ENCODE measurements at regions not wholly inside any gene's neighbourhood (a gene's known extent, or its start where the extent isn't known, plus 50 kb on each side); places are given as distances from the start of the nearest gene placed in this dataset.

DNA sequence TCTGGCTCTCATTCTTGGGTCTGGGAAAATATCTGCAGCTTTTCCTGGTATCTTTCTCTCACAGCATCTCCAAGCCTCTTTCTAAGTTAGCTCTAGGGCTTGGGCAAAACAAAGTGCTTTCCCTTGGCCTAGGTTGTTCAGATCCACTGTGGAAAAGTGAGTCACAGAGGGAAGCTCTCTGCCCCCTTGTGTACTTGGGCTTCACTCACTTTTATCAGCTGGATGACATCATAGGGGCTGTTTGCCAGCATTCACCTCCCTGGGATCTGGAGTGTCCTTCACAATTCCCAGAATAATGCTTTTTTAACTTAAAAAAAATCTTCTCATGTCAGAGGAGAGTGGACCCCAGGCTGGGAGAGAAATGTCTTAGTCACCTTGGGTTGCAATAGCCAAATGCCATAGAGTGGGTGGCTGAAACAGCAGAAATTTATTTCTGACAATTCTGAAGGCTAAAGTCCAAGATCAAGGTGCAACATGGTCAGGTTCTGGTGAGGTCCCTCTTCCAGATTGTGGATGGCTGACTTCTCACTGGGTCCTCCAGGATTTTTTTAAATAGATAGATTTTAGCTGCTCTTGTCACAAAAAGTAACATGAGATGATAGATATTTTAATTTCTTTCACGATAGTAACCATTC lies 247.8 kb downstream of the SH2D1A start:
- DNase-seq: no peak
- H3K4me3 Mint-ChIP-seq: no peak overlapping the region
- no peak for ATAC-seq
- no peaks in the 10 kb centered on the region for H3K4me1 Mint-ChIP-seq
- H3K27ac Mint-ChIP-seq: no peak overlapping the region
- H3K9me3 Mint-ChIP-seq: peaks cover 0 to 7% of the 10 kb centered on the region in 2 donors
- H3K27me3 Mint-ChIP-seq: no peaks in the 10 kb centered on the region

DNA sequence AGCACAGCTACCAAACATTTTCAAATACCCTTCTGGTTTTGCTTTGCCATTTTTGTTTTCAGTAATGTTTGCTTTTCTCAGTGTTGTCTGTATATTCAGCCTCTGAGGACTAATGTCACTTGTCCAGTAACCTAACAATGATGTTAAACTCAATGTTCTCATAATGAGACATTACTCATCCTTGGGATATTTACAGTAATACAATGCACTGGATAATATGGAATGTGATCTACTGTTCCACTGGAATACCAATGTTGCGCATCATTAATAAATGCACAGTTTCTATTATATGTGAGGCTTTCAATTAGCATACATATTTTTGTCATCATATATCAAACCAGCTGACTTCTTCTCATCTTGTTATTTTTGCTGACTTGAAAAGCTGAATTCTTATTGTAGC lies 259.1 kb downstream of the SH2D1A start:
- ATAC-seq (no peak), DNase-seq (no peak)
- Mint-ChIP-seq H3K27ac (no peak overlapping the region), H3K9me3 (no peaks in the 10 kb centered on the region), H3K4me3 (no peak overlapping the region), H3K27me3 (no peaks in the 10 kb centered on the region), H3K4me1 (no peaks in the 10 kb centered on the region)

DNA sequence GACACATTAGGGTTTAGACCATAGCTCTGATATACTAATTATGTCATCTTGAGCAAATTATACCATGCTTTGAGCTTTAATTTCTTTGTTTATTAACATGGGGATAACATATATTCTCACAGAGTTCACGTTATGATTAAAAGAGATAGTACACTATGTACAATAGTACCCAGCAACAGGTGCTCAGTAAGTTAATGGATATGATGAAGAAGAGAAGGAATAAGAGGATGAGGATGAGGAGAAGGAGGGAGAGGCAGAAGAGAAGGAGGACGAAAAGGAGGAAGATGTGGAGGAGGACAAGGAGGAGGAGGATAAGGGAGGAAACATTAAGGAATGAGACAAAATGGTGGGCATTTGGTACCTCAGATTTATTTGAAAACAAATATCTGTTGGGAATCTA lies 260.4 kb downstream of the SH2D1A start:
- no peak overlapping the region for H3K4me3 Mint-ChIP-seq

DNA sequence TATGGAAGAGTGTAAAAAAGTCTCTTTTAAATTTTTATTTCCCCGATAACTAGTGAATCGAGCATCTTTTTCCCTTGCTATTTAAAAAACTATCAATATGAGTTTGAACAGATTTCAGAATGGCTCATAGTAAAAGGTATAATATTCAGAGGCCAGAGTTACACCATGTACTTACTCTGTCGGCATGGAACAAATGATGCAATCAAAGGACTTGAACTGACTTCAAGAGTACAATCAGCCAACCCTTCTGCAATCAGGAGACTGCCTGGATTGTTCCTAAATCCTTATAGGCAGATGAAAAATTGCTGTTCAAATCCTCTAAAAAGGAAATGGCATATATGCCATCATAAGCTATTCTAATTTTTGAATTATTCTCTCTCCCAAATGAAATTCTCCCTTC lies 273.3 kb downstream of the SH2D1A start:
- Mint-ChIP-seq H3K27ac (no peak overlapping the region), H3K27me3 (no peaks in the 10 kb centered on the region), H3K9me3 (no peaks in the 10 kb centered on the region), H3K4me1 (no peaks in the 10 kb centered on the region), H3K4me3 (no peak overlapping the region)
- no peak for DNase-seq
- no peak for ATAC-seq

More for the DNA sequence above, 260.4 kb downstream of the SH2D1A start:
- ATAC-seq (no peak), DNase-seq (no peak)
- no peak overlapping the region for H3K27ac Mint-ChIP-seq
- no peaks in the 10 kb centered on the region for H3K4me1 Mint-ChIP-seq
- no peaks in the 10 kb centered on the region for H3K9me3 Mint-ChIP-seq
- no peaks in the 10 kb centered on the region for H3K27me3 Mint-ChIP-seq

DNA sequence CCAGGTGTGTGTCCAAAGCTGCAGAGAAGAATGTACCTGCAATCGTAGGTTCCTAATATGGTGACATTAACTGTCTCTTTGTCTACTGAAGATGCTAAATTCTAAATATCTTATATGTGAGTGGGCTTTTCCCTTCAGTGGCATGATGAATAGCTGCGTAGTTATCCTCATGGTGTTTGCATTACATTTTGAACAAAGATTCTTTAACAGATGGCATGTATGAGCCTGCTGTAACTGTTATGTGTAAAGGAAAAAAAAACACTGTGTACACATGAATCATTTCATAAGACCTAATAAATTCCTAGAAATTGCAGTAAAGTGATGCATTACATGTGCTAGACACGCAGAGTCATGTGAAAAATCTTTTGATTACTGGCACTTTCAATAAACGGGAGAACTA lies 288.0 kb downstream of the SH2D1A start:
- H3K4me3 Mint-ChIP-seq: no peak overlapping the region
- no peaks in the 10 kb centered on the region for H3K9me3 Mint-ChIP-seq
- no peak overlapping the region for H3K27ac Mint-ChIP-seq
- H3K4me1 Mint-ChIP-seq: no peaks in the 10 kb centered on the region
- ATAC-seq: no peak
- no peak for DNase-seq
- H3K27me3 Mint-ChIP-seq: no peaks in the 10 kb centered on the region

DNA sequence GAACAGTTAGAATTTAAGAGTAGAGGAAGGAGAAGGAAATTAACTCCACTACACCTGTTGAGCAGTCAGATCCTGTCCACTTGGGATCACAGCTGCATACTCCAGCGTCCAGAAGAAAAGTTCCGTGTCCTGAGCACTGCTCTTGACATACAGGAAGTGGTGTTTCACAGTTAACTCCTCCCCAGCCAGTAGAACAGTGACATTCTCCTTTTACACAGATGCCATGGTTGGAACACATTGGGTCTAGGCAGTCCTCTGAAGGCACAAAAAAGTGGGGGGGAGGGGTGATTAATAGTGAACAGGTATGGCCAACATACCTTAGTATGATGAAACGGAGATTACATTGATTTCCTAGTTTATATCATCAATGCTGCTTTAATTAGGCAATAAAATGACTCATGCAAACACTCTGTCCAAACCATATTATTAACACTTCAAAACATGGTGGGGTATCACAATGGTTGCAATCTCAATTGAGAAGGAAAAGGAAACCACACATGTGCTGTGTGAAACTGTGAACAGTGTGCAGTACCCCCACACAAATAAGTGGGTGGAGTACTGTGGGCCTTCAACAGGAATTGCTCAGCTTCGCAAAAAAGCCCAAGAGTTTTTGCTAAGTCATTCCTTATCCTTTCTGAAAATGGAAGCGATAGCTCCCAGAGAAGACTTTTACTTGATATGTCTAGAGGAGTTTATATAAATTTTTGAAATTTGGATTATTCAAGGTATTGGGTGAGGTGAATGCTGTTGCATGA lies 295.6 kb downstream of the SH2D1A start:
- Mint-ChIP-seq H3K4me3 (no peak overlapping the region), H3K27ac (peak overlapping the region in 1 of 2 donors; percentile 83), H3K27me3 (no peaks in the 10 kb centered on the region), H3K9me3 (no peaks in the 10 kb centered on the region), H3K4me1 (no peaks in the 10 kb centered on the region)
- DNase-seq (no peak), ATAC-seq (peak; percentile 31)

DNA sequence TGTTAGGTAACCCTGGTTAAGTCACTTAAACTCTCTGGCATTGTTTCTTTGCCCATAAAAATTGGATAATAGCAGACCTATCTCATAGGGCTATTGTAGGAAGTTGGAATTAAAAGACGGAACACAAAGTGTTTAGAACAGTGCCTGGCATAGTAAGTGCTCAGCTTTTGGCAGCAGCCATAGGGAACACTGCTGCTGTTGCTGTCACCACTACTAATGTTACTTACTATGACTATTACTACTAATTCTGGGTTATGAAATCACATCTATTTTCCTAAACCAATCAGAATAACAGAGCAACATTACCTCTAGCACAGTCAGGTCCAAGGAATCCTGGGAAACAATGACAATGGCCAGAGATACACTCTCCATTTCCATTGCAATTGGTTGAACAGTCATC lies 300.0 kb downstream of the SH2D1A start:
- Mint-ChIP-seq H3K4me3 (no peak overlapping the region), H3K27ac (no peak overlapping the region), H3K27me3 (no peaks in the 10 kb centered on the region), H3K4me1 (no peaks in the 10 kb centered on the region), H3K9me3 (no peaks in the 10 kb centered on the region)
- DNase-seq: no peak
- ATAC-seq: no peak

DNA sequence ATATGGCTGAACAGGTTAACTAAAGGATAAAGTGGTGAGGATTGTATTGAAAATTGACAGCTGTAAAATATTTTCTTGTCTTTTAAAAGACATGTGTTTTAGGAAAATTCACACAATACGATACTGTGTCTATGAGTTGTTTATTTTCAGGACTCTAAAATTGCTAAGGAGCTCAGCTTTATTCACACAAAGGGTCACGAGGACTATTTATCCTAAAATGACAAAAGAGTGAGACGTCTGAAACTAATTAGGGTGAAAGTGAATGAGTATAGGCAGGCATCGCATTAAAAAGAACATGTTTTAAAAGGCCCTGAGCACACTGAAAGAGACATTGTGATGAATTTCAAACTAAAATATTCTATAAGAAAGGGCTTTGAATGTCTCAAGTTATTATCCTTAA lies 304.7 kb downstream of the SH2D1A start:
- no peaks in the 10 kb centered on the region for H3K27me3 Mint-ChIP-seq
- ATAC-seq (no peak), DNase-seq (no peak)
- H3K9me3 Mint-ChIP-seq: no peaks in the 10 kb centered on the region
- no peak overlapping the region for H3K27ac Mint-ChIP-seq
- H3K4me1 Mint-ChIP-seq: no peaks in the 10 kb centered on the region
- H3K4me3 Mint-ChIP-seq: no peak overlapping the region

DNA sequence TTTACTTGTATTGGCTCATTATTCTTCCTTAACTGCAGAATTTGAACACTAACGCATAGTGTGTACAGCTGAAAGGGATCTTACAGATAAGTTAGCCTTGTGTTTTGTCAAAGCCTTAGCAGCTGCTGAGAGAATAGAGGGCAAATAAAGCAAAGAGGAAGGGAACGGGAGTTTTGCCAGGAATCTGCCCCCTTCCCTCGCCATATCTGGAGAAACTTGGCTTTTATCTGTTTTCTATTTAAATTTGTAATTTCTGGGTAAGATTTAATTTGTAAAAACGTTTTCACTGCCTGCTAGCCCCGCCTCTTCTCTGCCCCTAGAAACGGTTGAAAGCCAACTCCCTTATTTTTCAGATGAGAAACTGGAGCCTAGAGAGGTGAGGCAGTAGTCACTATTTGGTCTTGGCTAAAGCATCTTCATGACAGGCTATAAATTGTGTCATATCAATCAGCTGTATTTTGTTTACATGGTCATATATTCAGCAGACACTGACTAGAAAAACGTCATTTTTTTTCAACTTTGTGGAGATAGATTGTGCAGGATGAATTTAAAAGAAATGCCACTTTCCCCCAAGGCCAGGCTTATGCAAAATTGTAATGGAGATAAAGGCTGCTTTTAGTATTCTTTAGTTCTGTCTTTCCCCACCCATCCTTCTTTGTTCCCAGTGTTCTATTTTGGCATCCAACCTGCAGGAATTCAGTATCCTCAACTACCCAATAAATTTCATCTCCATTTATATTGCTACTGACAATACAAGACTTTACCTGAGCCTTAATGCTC lies 319.4 kb downstream of the SH2D1A start:
- no peak overlapping the region for H3K27ac Mint-ChIP-seq
- ATAC-seq (no peak), DNase-seq (no peak)
- peaks cover 5% of the 10 kb centered on the region for H3K4me1 Mint-ChIP-seq
- H3K27me3 Mint-ChIP-seq: no peaks in the 10 kb centered on the region
- H3K4me3 Mint-ChIP-seq: no peak overlapping the region
- H3K9me3 Mint-ChIP-seq: no peaks in the 10 kb centered on the region

DNA sequence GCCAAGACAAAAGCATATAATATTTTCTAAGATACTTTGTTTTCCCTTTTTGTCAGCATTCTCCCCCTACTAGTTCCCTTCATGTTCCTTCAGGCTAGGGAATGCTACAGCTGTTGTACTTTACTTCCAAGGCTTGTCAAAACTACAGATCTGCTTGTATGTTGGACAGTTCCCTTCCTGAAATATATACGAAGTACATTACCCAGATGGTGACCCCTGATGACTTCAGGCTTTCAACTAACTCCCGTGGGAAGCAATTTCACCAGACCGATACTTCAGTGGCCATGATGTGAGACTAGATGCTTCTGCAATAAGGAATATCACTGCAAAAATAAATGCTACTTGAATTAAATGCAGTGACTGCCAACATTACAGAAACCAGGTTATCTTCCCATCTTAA lies 332.8 kb downstream of the SH2D1A start:
- Mint-ChIP-seq H3K27ac (no peak overlapping the region), H3K27me3 (no peaks in the 10 kb centered on the region), H3K4me3 (no peak overlapping the region), H3K4me1 (no peaks in the 10 kb centered on the region), H3K9me3 (no peaks in the 10 kb centered on the region)
- ATAC-seq: no peak
- DNase-seq: no peak

DNA sequence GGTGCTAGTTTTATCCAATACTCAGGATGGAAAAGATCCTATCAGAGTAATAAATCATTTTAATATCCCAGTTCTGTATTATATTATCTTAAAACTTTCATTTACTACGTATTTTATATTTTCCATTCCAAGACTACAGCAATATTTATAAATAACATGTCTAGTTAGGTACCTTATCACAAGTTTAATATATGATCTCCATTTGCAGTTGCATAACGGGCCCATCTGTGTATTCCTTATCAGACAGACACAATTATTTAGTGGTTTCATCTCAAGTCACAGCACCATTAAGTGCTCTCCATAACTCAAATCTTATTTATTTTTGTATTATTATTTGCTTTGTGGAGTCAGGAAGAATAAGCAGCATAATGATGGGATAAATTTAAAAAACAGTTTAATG lies 333.9 kb downstream of the SH2D1A start:
- H3K4me3 Mint-ChIP-seq: no peak overlapping the region
- peaks cover 6 to 8% of the 10 kb centered on the region in 2 donors for H3K9me3 Mint-ChIP-seq
- no peak for DNase-seq
- no peaks in the 10 kb centered on the region for H3K4me1 Mint-ChIP-seq
- no peaks in the 10 kb centered on the region for H3K27me3 Mint-ChIP-seq
- ATAC-seq: no peak
- no peak overlapping the region for H3K27ac Mint-ChIP-seq

DNA sequence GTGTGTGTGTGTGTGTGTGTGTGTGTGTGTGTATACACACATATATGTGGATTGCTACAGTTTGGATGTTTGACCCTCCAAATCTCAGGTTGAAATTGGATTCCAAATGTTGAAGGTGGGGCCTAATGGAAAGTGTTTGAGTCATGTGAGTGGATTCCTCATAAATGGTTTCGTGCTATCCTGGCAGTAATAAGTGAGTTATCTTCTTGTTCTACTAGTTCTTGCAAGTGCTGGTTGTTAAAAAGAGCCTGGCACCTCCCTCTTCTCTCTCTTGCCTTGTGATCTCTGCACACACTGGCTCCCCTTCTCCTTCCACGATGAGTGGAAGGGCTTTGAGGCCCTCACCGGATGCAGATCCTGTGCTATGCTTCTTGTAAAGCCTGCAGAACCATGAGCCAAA lies 344.1 kb downstream of the SH2D1A start:
- H3K4me3 Mint-ChIP-seq: no peak overlapping the region
- no peaks in the 10 kb centered on the region for H3K4me1 Mint-ChIP-seq
- DNase-seq (no peak), ATAC-seq (no peak)
- no peaks in the 10 kb centered on the region for H3K27me3 Mint-ChIP-seq
- H3K9me3 Mint-ChIP-seq: peaks cover 0 to 10% of the 10 kb centered on the region in 2 donors
- H3K27ac Mint-ChIP-seq: no peak overlapping the region

DNA sequence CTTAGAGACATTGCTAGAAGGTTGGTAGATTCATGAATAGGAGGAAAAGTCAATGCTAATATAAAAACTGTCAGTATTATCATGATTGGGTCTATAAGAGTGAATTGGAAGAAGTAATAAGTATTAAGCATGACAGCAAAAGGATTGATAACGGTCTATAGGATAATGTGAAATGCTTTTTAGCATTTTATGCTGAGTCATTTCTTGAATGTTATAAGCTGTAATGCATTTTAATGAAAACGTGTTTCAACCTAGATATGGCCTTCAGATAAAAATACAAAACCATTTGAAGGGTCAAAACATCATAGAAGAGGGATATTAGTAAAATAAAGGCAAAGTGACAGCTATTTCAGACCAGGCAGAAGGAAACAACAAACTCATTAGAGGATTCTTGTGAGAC lies 353.5 kb downstream of the SH2D1A start:
- no peaks in the 10 kb centered on the region for H3K4me1 Mint-ChIP-seq
- no peak overlapping the region for H3K27ac Mint-ChIP-seq
- DNase-seq (no peak), ATAC-seq (no peak)
- H3K4me3 Mint-ChIP-seq: no peak overlapping the region
- H3K27me3 Mint-ChIP-seq: no peaks in the 10 kb centered on the region
- H3K9me3 Mint-ChIP-seq: no peaks in the 10 kb centered on the region

DNA sequence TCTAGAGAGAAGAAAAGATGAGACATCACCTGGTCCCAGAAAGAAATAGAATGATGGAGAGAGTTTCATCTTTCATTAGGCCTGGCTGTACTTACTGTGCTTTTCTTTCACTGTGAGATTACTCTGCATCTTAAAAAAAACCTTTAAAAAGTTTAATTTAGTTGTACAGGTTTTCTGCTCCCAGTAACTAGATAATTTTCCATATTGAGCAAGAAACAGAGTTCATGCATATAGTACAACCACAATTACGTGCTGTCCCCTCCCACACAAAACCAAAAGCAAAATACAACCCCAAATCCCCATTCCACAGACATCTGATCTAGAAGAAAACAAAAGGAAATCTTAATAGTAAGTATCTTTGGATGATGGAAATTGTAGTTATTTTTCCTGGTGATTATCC lies 371.2 kb downstream of the SH2D1A start:
- Mint-ChIP-seq H3K4me3 (no peak overlapping the region), H3K4me1 (peaks cover 14% of the 10 kb centered on the region), H3K9me3 (no peaks in the 10 kb centered on the region), H3K27me3 (no peaks in the 10 kb centered on the region), H3K27ac (no peak overlapping the region)
- ATAC-seq (no peak), DNase-seq (no peak)

DNA sequence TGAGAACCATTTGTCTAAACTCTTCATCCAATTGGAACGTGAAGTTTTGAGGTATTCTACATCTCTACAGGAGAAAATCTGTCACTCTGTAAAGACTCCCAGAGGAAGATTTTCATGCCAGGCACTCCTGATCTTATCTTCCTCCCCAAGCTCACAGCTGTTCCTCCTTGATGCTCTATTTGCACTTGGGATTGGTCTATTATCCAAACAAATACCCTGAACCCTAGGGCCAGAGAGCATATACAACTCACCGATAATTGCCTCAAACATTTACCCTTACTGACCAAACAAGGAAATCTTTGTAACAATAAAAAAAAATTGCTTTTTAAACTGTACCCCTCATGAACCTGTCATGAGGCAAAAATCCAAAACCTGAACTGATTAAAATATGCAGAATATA lies 372.7 kb downstream of the SH2D1A start:
- H3K27me3 Mint-ChIP-seq: no peaks in the 10 kb centered on the region
- ATAC-seq (no peak), DNase-seq (no peak)
- peaks cover 14% of the 10 kb centered on the region for H3K4me1 Mint-ChIP-seq
- no peaks in the 10 kb centered on the region for H3K9me3 Mint-ChIP-seq
- no peak overlapping the region for H3K27ac Mint-ChIP-seq
- no peak overlapping the region for H3K4me3 Mint-ChIP-seq

DNA sequence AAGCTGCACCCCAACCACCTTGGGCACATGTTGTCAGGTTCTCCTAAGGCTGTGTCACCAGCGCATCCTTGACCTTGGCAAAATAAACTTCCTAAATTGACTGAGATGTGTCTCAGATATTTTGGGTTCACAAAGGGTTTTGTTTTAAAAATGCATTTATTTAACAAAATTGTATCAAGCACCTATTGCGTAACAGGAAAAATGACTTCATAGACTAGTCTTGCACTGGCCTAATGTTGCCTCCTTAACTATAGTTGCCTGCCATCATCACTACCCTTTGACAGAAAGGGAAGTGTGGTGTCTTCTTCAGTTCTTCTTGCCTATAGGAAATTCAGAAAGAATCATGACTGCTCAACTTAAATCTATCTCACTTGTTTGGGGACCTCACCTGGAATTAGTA lies 374.2 kb downstream of the SH2D1A start:
- Mint-ChIP-seq H3K4me3 (no peak overlapping the region), H3K27me3 (no peaks in the 10 kb centered on the region), H3K4me1 (peaks cover 14% of the 10 kb centered on the region), H3K27ac (no peak overlapping the region), H3K9me3 (no peaks in the 10 kb centered on the region)
- ATAC-seq (no peak), DNase-seq (no peak)
